C4-2B (cell line): ENCODE measurements at regions not wholly inside any gene's neighbourhood (a gene's known extent, or its start where the extent isn't known, plus 50 kb on each side); places are given as distances from the start of the nearest gene placed in this dataset.

Experiments
- H3K27ac ChIP-seq: fragments of 450-650 bp; 2 replicates; pipeline ENCODE4 v1.5.1; 2017
- CTCF ChIP-seq: fragments of 450-650 bp; conservative IDR thresholded peaks from 2 replicates; pipeline ENCODE4 v1.5.1; 2017; ENCODE audit warnings: mild to moderate bottlenecking
- ZFX ChIP-seq: fragments of 450-650 bp; IDR thresholded peaks from 2 replicates; pipeline ENCODE4 v1.6.1; 2017

DNA sequence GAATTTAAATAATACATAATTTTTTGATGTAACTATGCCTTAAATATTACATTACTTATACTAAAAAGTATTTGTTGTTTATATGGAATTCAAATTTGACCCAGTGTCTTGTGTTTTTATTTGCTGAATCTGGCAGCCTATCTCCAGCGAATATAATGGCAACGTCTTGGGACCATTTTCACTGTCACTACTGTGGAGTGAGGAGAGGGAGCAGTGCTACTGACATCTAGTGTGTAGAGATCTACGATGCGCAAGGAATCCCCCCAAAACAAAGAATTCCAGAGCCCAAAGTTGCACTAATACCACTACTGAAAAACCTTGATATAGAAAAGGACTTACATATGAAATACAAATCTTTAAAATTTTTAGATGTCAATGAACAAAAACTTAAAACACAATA lies 314.4 kb downstream of the DRD1 start:
- H3K27ac ChIP-seq: no peak overlapping the region
- TF ChIP-seq CTCF (no peak), ZFX (no peak)

- TF ChIP-seq ZFX (no peak), CTCF (no peak)
Observed at GRCh38 chr5:175129121-175129520, 314.9 kb downstream of the DRD1 start.

GRCh38 chr5:175124821-175125220 lies 319.2 kb downstream of the DRD1 start:
- no peak overlapping the region for H3K27ac ChIP-seq
- TF ChIP-seq ZFX: no peak
- TF ChIP-seq CTCF: no peak

More at GRCh38 chr5:175129121-175129520, 314.9 kb downstream of the DRD1 start:
- H3K27ac ChIP-seq: no peak overlapping the region

- TF ChIP-seq ZFX (no peak), CTCF (no peak)
- H3K27ac ChIP-seq: no peak overlapping the region
Observed at GRCh38 chr5:175124251-175124813, 319.6 kb downstream of the DRD1 start.

DNA sequence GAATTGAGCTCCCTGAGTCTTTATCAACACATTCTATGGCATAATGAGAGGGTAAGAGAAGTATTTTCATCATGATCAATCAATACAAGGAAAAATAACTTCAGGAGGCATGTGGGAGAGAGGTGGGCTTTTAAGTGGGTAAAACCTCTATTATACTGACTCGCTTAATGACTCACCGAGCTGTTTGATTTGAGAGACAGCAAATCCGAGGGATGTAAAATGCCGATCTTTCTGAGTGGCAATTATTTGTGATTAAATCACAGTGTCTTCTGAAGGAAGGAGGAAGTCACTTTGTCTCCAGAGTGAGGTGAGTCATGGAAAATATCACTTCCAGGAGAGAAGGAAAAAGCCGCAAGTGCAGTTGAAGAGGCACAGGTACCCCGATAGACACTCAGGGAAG lies 320.4 kb downstream of the DRD1 start:
- H3K27ac ChIP-seq: no peak overlapping the region
- TF ChIP-seq CTCF (no peak), ZFX (no peak)

DNA sequence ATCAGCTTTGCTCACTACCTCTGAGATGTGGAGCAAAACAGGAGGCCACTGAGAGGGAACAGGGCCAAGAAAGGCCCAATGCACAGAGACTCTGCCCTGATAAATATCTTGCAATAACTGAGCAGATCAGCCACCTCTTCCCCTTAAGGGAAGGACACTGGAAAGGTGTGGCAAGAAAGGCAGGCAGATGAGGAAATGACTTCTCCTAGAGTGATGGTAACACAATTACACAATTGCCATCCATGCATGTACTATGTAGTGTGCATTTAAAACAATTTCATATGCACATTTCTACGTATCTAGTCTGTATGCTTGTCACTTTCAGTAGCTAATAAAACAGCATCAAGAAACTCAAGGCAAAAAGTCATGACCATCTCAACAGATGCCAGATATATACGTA lies 322.5 kb downstream of the DRD1 start:
- no peak overlapping the region for H3K27ac ChIP-seq
- TF ChIP-seq CTCF (no peak), ZFX (no peak)

DNA sequence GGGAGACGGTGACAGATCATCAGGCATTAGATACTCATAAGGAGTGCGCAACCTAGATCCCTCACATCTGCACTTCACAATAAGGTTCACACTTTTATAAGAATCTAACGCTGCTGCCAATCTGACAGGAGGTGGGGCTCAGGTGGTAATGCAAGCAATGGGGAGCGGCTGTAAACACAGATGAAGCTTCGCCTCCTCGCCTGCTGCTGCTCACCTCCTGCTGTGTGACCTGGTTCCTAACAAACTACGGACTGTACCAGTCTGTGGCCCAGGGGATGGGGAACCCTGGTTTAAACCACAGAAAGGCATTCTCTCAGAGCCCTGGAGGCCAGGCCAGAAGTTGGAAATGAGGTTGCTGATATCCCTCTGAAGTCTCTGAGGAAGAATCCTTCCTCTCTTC lies 323.6 kb downstream of the DRD1 start:
- no peak for TF ChIP-seq CTCF
- no peak for TF ChIP-seq ZFX
- no peak overlapping the region for H3K27ac ChIP-seq
